ENCODE measurements at regions not wholly inside any gene's neighbourhood (a gene's known extent, or its start where the extent isn't known, plus 50 kb on each side); places are given as distances from the start of the nearest gene placed in this dataset.

GRCh38 chr13:72620874-72621273, 106.6 kb downstream of the MZT1 start:
- no peak for TF ChIP-seq CTCF (IDR thresholded peaks at IDR 0.05)
- TF ChIP-seq POLR2A (IDR thresholded peaks at IDR 0.05), result no peak

Data from adrenal gland (tissue), 5 donors.